GM18508 (cell line): ENCODE measurements at regions not wholly inside any gene's neighbourhood (a gene's known extent, or its start where the extent isn't known, plus 50 kb on each side); places are given as distances from the start of the nearest gene placed in this dataset.

Experiments used
- ATAC-seq: cut with Tn5 transposase; IDR thresholded peaks from one replicate; pipeline ENCODE4 v1.9.1; 2021; ENCODE audit warnings: moderate number of reproducible peaks; ENCODE audit not compliant: insufficient read depth, unreplicated experiment

GRCh38 chr7:35356495-35356894 lies 102.6 kb upstream of the TBX20 start:
- no peak for ATAC-seq

- no peak for ATAC-seq
Measured at GRCh38 chr7:35355911-35356310, 102.0 kb upstream of the TBX20 start.

GRCh38 chr7:35355199-35355598 lies 101.3 kb upstream of the TBX20 start:
- ATAC-seq, result no peak

- no peak for ATAC-seq
Measured at GRCh38 chr7:35353481-35353880, 99.6 kb upstream of the TBX20 start.

- no peak for ATAC-seq
Measured at GRCh38 chr7:35351466-35351865, 97.6 kb upstream of the TBX20 start.

- ATAC-seq, result no peak
Measured at GRCh38 chr7:35348611-35349400, 94.9 kb upstream of the TBX20 start.

- no peak for ATAC-seq
Measured at GRCh38 chr7:35342786-35343185, 88.9 kb upstream of the TBX20 start.

- ATAC-seq, result no peak
Measured at GRCh38 chr7:35339811-35340210, 85.9 kb upstream of the TBX20 start.

- no peak for ATAC-seq
Measured at GRCh38 chr7:35336444-35336843, 82.5 kb upstream of the TBX20 start.

- ATAC-seq, result no peak
Measured at GRCh38 chr7:35334506-35334905, 80.6 kb upstream of the TBX20 start.

- no peak for ATAC-seq
Measured at GRCh38 chr7:35333265-35333664, 79.4 kb upstream of the TBX20 start.

GRCh38 chr7:35331730-35332678 lies 78.1 kb upstream of the TBX20 start:
- no peak for ATAC-seq

- no peak for ATAC-seq
Measured at GRCh38 chr7:35329026-35329425, 75.1 kb upstream of the TBX20 start.

GRCh38 chr7:35319606-35320005 lies 65.7 kb upstream of the TBX20 start:
- ATAC-seq, result no peak

GRCh38 chr7:35316549-35316948 lies 62.6 kb upstream of the TBX20 start:
- no peak for ATAC-seq

- ATAC-seq, result no peak
Measured at GRCh38 chr7:35315517-35315916, 61.6 kb upstream of the TBX20 start.

- no peak for ATAC-seq
Measured at GRCh38 chr7:35314354-35314753, 60.5 kb upstream of the TBX20 start.

GRCh38 chr7:35313575-35313974 lies 59.7 kb upstream of the TBX20 start:
- no peak for ATAC-seq
